GM21786 (cell line): ENCODE measurements at regions not wholly inside any gene's neighbourhood (a gene's known extent, or its start where the extent isn't known, plus 50 kb on each side); places are given as distances from the start of the nearest gene placed in this dataset.

Source experiments
- ATAC-seq: cut with Tn5 transposase; IDR thresholded peaks from one replicate; pipeline ENCODE4 v1.9.1; 2021; ENCODE audit not compliant: unreplicated experiment

- ATAC-seq: no peak
These were observed 271.4 kb upstream of the RORA start for GRCh38 chr15:61500523-61500922.

GRCh38 chr15:61499376-61499775 lies 270.3 kb upstream of the RORA start:
- no peak for ATAC-seq

- no peak for ATAC-seq
These were observed 260.5 kb upstream of the RORA start for GRCh38 chr15:61489571-61489970.

GRCh38 chr15:61483599-61483998 lies 254.5 kb upstream of the RORA start:
- no peak for ATAC-seq

GRCh38 chr15:61481886-61482285 lies 252.8 kb upstream of the RORA start:
- no peak for ATAC-seq

GRCh38 chr15:61480863-61481262 lies 251.8 kb upstream of the RORA start:
- no peak for ATAC-seq

GRCh38 chr15:61480295-61480694 lies 251.2 kb upstream of the RORA start:
- no peak for ATAC-seq

GRCh38 chr15:61479613-61480012 lies 250.5 kb upstream of the RORA start:
- no peak for ATAC-seq

- ATAC-seq: no peak
These were observed 247.6 kb upstream of the RORA start for GRCh38 chr15:61476741-61477140.

- ATAC-seq: no peak
These were observed 245.7 kb upstream of the RORA start for GRCh38 chr15:61474796-61475195.

- ATAC-seq: no peak
These were observed 238.7 kb upstream of the RORA start for GRCh38 chr15:61467823-61468222.

- no peak for ATAC-seq
These were observed 230.9 kb upstream of the RORA start for GRCh38 chr15:61459785-61460707.

GRCh38 chr15:61457050-61457733 lies 228.1 kb upstream of the RORA start:
- ATAC-seq: no peak

- no peak for ATAC-seq
These were observed 220.1 kb upstream of the RORA start for GRCh38 chr15:61449186-61449702.

GRCh38 chr15:61447981-61448380 lies 218.9 kb upstream of the RORA start:
- no peak for ATAC-seq

- ATAC-seq: no peak
These were observed 215.5 kb upstream of the RORA start for GRCh38 chr15:61444585-61444984.

- ATAC-seq: no peak
These were observed 213.7 kb upstream of the RORA start for GRCh38 chr15:61442821-61443220.

- no peak for ATAC-seq
These were observed 212.8 kb upstream of the RORA start for GRCh38 chr15:61441891-61442290.

GRCh38 chr15:61426466-61426865 lies 197.4 kb upstream of the RORA start:
- ATAC-seq: no peak

- ATAC-seq: no peak
These were observed 196.8 kb upstream of the RORA start for GRCh38 chr15:61425934-61426333.

- no peak for ATAC-seq
These were observed 193.7 kb upstream of the RORA start for GRCh38 chr15:61422773-61423172.

GRCh38 chr15:61421938-61422337 lies 192.8 kb upstream of the RORA start:
- no peak for ATAC-seq
